H1 (cell line): ENCODE measurements at regions not wholly inside any gene's neighbourhood (a gene's known extent, or its start where the extent isn't known, plus 50 kb on each side); places are given as distances from the start of the nearest gene placed in this dataset.
"Not testable (repeated sequence)": the region's sequence is repeated elsewhere in the genome, so short reads cannot be mapped to it uniquely, and the experiment has no call there.

Experiments used
- CTCF ChIA-PET: fragments of 300-600 bp; sonication (Branson Sonifier 250); formaldehyde crosslinking; loops from one replicate; lab custom pipeline; 2021; ENCODE audit not compliant: partially characterized antibody; lab: Charles Lee
- POLR2A ChIA-PET: fragments of 300-600 bp; sonication (Branson Sonifier 250); formaldehyde crosslinking; loops from one replicate; lab custom pipeline; 2021; ENCODE audit warnings: inconsistent platforms; ENCODE audit not compliant: partially characterized antibody; lab: Charles Lee
- DNase-seq, 2 experiments: peaks; one replicate each; pipeline versions ENCODE4 v3.0.0 to v3.0.0-alpha.2; 2010 to 2022; ENCODE audit warnings: low spot score in 2 of 2, low read depth in 1 of 2, mixed read lengths in 1 of 2
- FAIRE-seq: peaks from 2 replicates; lab custom pipeline; 2011; peaks lifted over from hg19 to GRCh38; lab: Jason Lieb, UNC
- H2AFZ ChIP-seq: 2 replicates; pipeline ENCODE4 v1.8.1; 2012; ENCODE audit warnings: low read length, inconsistent platforms
- H2AK5ac ChIP-seq: 2 replicates; pipeline ENCODE4 v1.6.1; 2013; ENCODE audit warnings: low read depth, low read length
- H2BK120ac ChIP-seq: replicated peaks from 2 replicates; pipeline ENCODE3; 2013; ENCODE audit warnings: low read depth, low read length, inconsistent platforms
- H2BK12ac ChIP-seq: 2 replicates; pipeline ENCODE4 v1.6.1; 2013; ENCODE audit warnings: low read depth, low read length
- H2BK15ac ChIP-seq: 2 replicates; pipeline ENCODE4 v1.6.1; 2013; ENCODE audit warnings: low read length
- H2BK20ac ChIP-seq: 2 replicates; pipeline ENCODE4 v1.6.1; 2013; ENCODE audit warnings: low read length
- H2BK5ac ChIP-seq: 2 replicates; pipeline ENCODE4 v1.6.1; 2013; ENCODE audit warnings: low read depth, low read length
- H3K14ac ChIP-seq: 2 replicates; pipeline ENCODE4 v1.6.1; 2013; ENCODE audit warnings: inconsistent platforms; ENCODE audit not compliant: insufficient read length
- H3K18ac ChIP-seq: 2 replicates; pipeline ENCODE4 v1.6.1; 2013; ENCODE audit warnings: low read length; ENCODE audit errors: extremely low read depth
- H3K23ac ChIP-seq: 2 replicates; pipeline ENCODE4 v1.6.1; 2013; ENCODE audit warnings: inconsistent platforms; ENCODE audit not compliant: insufficient read length
- H3K23me2 ChIP-seq: 2 replicates; pipeline ENCODE4 v1.6.1; 2013; ENCODE audit warnings: low read depth, low read length
- H3K27ac ChIP-seq: 2 replicates; pipeline ENCODE4 v1.6.1; 2011; ENCODE audit warnings: low read depth, low read length, inconsistent platforms
- H3K27me3 ChIP-seq, 4 experiments: replicated peaks in 1 of 4; 1 replicate in 1 of 4; 2 replicates in 3 of 4; pipeline versions ENCODE4 v1.6.1 to v1.8.1; 2011 to 2013; ENCODE audit warnings: low read length in 3 of 4, mild to moderate bottlenecking in 3 of 4, inconsistent platforms in 2 of 4, mixed read lengths in 2 of 4, moderate library complexity in 1 of 4; ENCODE audit not compliant: control insufficient read depth in 3 of 4, insufficient read depth in 3 of 4; ENCODE audit errors: extremely low read depth in 1 of 4
- H3K36me3 ChIP-seq, 4 experiments: 2 replicates each; pipeline versions ENCODE4 v1.6.1 to v1.8.1; 2011 to 2013; ENCODE audit warnings: mild to moderate bottlenecking in 4 of 4, low read length in 3 of 4, moderate library complexity in 2 of 4, control low read depth in 1 of 4, inconsistent platforms in 1 of 4; ENCODE audit not compliant: insufficient read depth in 4 of 4, control insufficient read depth in 2 of 4
- H3K4ac ChIP-seq: replicated peaks from 2 replicates; pipeline ENCODE3; 2013; ENCODE audit warnings: low read length, low read depth, mixed read lengths, inconsistent platforms; ENCODE audit not compliant: insufficient read length
- H3K4me1 ChIP-seq, 4 experiments: replicated peaks in 1 of 4; 1 replicate in 1 of 4; 2 replicates in 3 of 4; pipeline versions ENCODE4 v1.6.1 to v1.8.1; 2011 to 2013; ENCODE audit warnings: low read length in 3 of 4, inconsistent platforms in 2 of 4, mixed read lengths in 1 of 4; ENCODE audit not compliant: insufficient read depth in 4 of 4, control insufficient read depth in 3 of 4
- H3K4me2 ChIP-seq, 2 experiments: 2 replicates each; pipeline versions ENCODE4 v1.6.1 to v1.8.1; 2011 to 2013; ENCODE audit warnings: low read depth in 2 of 2, low read length in 2 of 2, control low read depth in 1 of 2, inconsistent platforms in 1 of 2, mild to moderate bottlenecking in 1 of 2; ENCODE audit not compliant: insufficient read depth in 1 of 2
- H3K4me3 ChIP-seq, 4 experiments: fragments of 200-600, 300-600 bp in 1 of 4; sonication (generic), shearing (Covaris generic), sonication (Bioruptor Twin) in 1 of 4; 2 replicates each; pipeline versions ENCODE4 v1.5.1 to v1.8.1; 2011 to 2016; ENCODE audit warnings: low read length in 4 of 4, low read depth in 3 of 4, control low read depth in 2 of 4, inconsistent platforms in 2 of 4, mild to moderate bottlenecking in 2 of 4, mixed read lengths in 1 of 4, moderate library complexity in 1 of 4; ENCODE audit not compliant: insufficient read depth in 2 of 4; ENCODE audit errors: extremely low read depth in 1 of 4
- H3K56ac ChIP-seq: replicated peaks from 2 replicates; pipeline ENCODE3; 2013; ENCODE audit warnings: low read depth, mild to moderate bottlenecking, mixed read lengths, low read length, inconsistent platforms; ENCODE audit not compliant: insufficient read length
- H3K79me1 ChIP-seq: 2 replicates; pipeline ENCODE4 v1.6.1; 2013; ENCODE audit warnings: low read depth, low read length, control low read depth
- H3K79me2 ChIP-seq, 2 experiments: 2 replicates each; pipeline versions ENCODE4 v1.6.1 to v1.8.1; 2012 to 2013; ENCODE audit warnings: low read length in 2 of 2, mild to moderate bottlenecking in 2 of 2, inconsistent platforms in 1 of 2; ENCODE audit not compliant: insufficient read depth in 2 of 2, control insufficient read depth in 1 of 2
- H3K9ac ChIP-seq, 4 experiments: replicated peaks in 1 of 4; 1 replicate in 1 of 4; 2 replicates in 3 of 4; pipeline versions ENCODE4 v1.6.1 to v1.8.1; 2011 to 2013; ENCODE audit warnings: low read depth in 3 of 4, low read length in 3 of 4, control low read depth in 2 of 4, mild to moderate bottlenecking in 2 of 4, moderate library complexity in 2 of 4, inconsistent platforms in 1 of 4; ENCODE audit errors: extremely low read depth in 1 of 4
- H3K9me3 ChIP-seq, 2 experiments: 2 replicates each; pipeline versions ENCODE4 v1.6.1 to v1.8.1; 2012 to 2013; ENCODE audit warnings: mild to moderate bottlenecking in 2 of 2, moderate library complexity in 2 of 2, control low read depth in 1 of 2, inconsistent platforms in 1 of 2, low read depth in 1 of 2, low read length in 1 of 2, mixed read lengths in 1 of 2; ENCODE audit not compliant: insufficient read depth in 2 of 2
- H4K20me1 ChIP-seq, 2 experiments: replicated peaks in 1 of 2; 2 replicates each; pipeline versions ENCODE3 to v1.8.1; 2011 to 2013; ENCODE audit warnings: inconsistent platforms in 2 of 2, low read length in 2 of 2, mild to moderate bottlenecking in 1 of 2; ENCODE audit not compliant: insufficient read depth in 2 of 2, control insufficient read depth in 1 of 2
- H4K5ac ChIP-seq: 2 replicates; pipeline ENCODE4 v1.6.1; 2013; ENCODE audit warnings: low read length, low read depth, mixed read lengths, inconsistent platforms; ENCODE audit not compliant: insufficient read length
- H4K8ac ChIP-seq: 2 replicates; pipeline ENCODE4 v1.8.0; 2013; ENCODE audit warnings: mild to moderate bottlenecking, moderate library complexity, low read length, inconsistent platforms; ENCODE audit not compliant: insufficient read depth; ENCODE audit errors: extremely low read depth
- H4K91ac ChIP-seq: replicated peaks from 2 replicates; pipeline ENCODE3; 2013; ENCODE audit warnings: low read length, mixed read lengths, inconsistent platforms; ENCODE audit not compliant: insufficient read length
- WGBS, 2 experiments: shearing (Covaris generic) in 1 of 2; methylation state at CpG; one replicate each; pipeline versions ENCODE4 v1.1.6 to v1.1.7; 2013 to 2015; ENCODE audit warnings: low lambda C conversion rate in 2 of 2, mixed read lengths in 2 of 2, inconsistent platforms in 1 of 2, low coverage in 1 of 2, missing lambda C conversion rate in 1 of 2; ENCODE audit not compliant: insufficient replicate concordance in 2 of 2, insufficient coverage in 1 of 2, insufficient read length in 1 of 2; ENCODE audit errors: extremely low coverage in 1 of 2, missing lambda C conversion rate in 1 of 2; 5-methylcytosine and 5-hydroxymethylcytosine counted together

GRCh38 chr10:27319139-27319538, 78.5 kb upstream of the ACBD5 start:
- H3K18ac ChIP-seq, H3K27ac ChIP-seq, DNase-seq, H3K79me2 ChIP-seq, H3K79me1 ChIP-seq, FAIRE-seq, POLR2A ChIA-PET, H4K91ac ChIP-seq, H2BK15ac ChIP-seq, H3K4me2 ChIP-seq, H3K9me3 ChIP-seq, H3K23ac ChIP-seq, H3K14ac ChIP-seq, H3K27me3 ChIP-seq, H2AK5ac ChIP-seq, H2BK5ac ChIP-seq, H3K4ac ChIP-seq, H3K56ac ChIP-seq, H4K20me1 ChIP-seq, H3K9ac ChIP-seq, H2AFZ ChIP-seq, H2BK12ac ChIP-seq, H3K4me3 ChIP-seq, H2BK20ac ChIP-seq, CTCF ChIA-PET, H4K8ac ChIP-seq, H3K4me1 ChIP-seq, H2BK120ac ChIP-seq, H3K36me3 ChIP-seq, H4K5ac ChIP-seq, H3K23me2 ChIP-seq: not testable (repeated sequence)
- 93% methylated on average over 5 of the region's 5 CpGs; no CpG with 5 or more reads in 1 of the 2 experiments for WGBS, 2 experiments

GRCh38 chr10:27315082-27315481, 74.5 kb upstream of the ACBD5 start:
- H2BK12ac ChIP-seq, POLR2A ChIA-PET, H3K9ac ChIP-seq, H2BK5ac ChIP-seq, FAIRE-seq, H2BK120ac ChIP-seq, CTCF ChIA-PET, H2AFZ ChIP-seq, H3K18ac ChIP-seq, H2AK5ac ChIP-seq, H3K23me2 ChIP-seq, H3K79me2 ChIP-seq, H3K14ac ChIP-seq, H3K79me1 ChIP-seq, H3K9me3 ChIP-seq, H3K4ac ChIP-seq, H3K4me1 ChIP-seq, DNase-seq, H2BK15ac ChIP-seq, H4K91ac ChIP-seq, H4K5ac ChIP-seq, H4K8ac ChIP-seq, H2BK20ac ChIP-seq, H4K20me1 ChIP-seq, H3K4me2 ChIP-seq, H3K56ac ChIP-seq, H3K23ac ChIP-seq, H3K27ac ChIP-seq, H3K4me3 ChIP-seq, H3K36me3 ChIP-seq, H3K27me3 ChIP-seq: not testable (repeated sequence)
- 89% methylated on average over 2 of the region's 2 CpGs; no CpG with 5 or more reads in 1 of the 2 experiments for WGBS, 2 experiments
